LNCAP (cell line): ENCODE measurements at regions not wholly inside any gene's neighbourhood (a gene's known extent, or its start where the extent isn't known, plus 50 kb on each side); places are given as distances from the start of the nearest gene placed in this dataset.

ENCODE experiments used
- CTCF ChIP-seq: fragments of 450-650 bp; IDR thresholded peaks from 2 replicates; pipeline ENCODE4 v1.5.1; 2017; ENCODE audit warnings: mild to moderate bottlenecking

GRCh38 chr3:124513610-124513997, 216.6 kb upstream of the UMPS start:
- TF ChIP-seq CTCF, result no peak

GRCh38 chr3:124514683-124515082, 215.6 kb upstream of the UMPS start:
- no peak for TF ChIP-seq CTCF

GRCh38 chr3:124516333-124516732, 213.9 kb upstream of the UMPS start:
- no peak for TF ChIP-seq CTCF

- no peak for TF ChIP-seq CTCF
These were observed 212.9 kb upstream of the UMPS start for GRCh38 chr3:124517306-124517705.

- no peak for TF ChIP-seq CTCF
These were observed 211.9 kb upstream of the UMPS start for GRCh38 chr3:124518350-124518749.

GRCh38 chr3:124519591-124520194, 210.6 kb upstream of the UMPS start:
- no peak for TF ChIP-seq CTCF

- TF ChIP-seq CTCF, result no peak
These were observed 209.3 kb upstream of the UMPS start for GRCh38 chr3:124520970-124521369.

- TF ChIP-seq CTCF, result no peak
These were observed 208.1 kb upstream of the UMPS start for GRCh38 chr3:124522082-124522625.
